Psoas muscle (tissue), 7 donors: ENCODE measurements at regions not wholly inside any gene's neighbourhood (a gene's known extent, or its start where the extent isn't known, plus 50 kb on each side); places are given as distances from the start of the nearest gene placed in this dataset.
"Not testable (repeated sequence)": the region's sequence is repeated elsewhere in the genome, so short reads cannot be mapped to it uniquely, and the experiment has no call there.

Experiments used
- ATAC-seq, 4 donors: fragments of 200-7000 bp; cut with Tn5 transposase; one replicate each; pipeline ENCODE4 v1.9.1; 2020; ENCODE audit warnings: moderate library complexity in 3 of 4, mild to moderate bottlenecking in 2 of 4
- DNase-seq, 2 donors: peaks; one replicate each; pipeline ENCODE4 v3.0.0-alpha.2; 2020
- H3K27ac ChIP-seq: fragments of 200-600 bp; one replicate; pipeline ENCODE4 v1.8.0; 2022
- H3K27me3 ChIP-seq, 3 donors: fragments of 200-600 bp in 1 of 3; one replicate each; pipeline versions ENCODE4 v1.6.1 to v1.8.0; 2013 to 2022; ENCODE audit warnings: low read length in 2 of 3, mild to moderate bottlenecking in 2 of 3, moderate library complexity in 1 of 3; ENCODE audit not compliant: insufficient read depth in 3 of 3
- H3K36me3 ChIP-seq, 2 donors: fragments of 200-600 bp in 1 of 2; one replicate each; pipeline versions ENCODE4 v1.6.1 to v1.8.0; 2013 to 2022; ENCODE audit warnings: low read depth in 1 of 2, mild to moderate bottlenecking in 1 of 2, moderate library complexity in 1 of 2; ENCODE audit not compliant: insufficient read depth in 1 of 2
- H3K4me1 ChIP-seq: fragments of 200-600 bp; one replicate; pipeline ENCODE4 v1.8.0; 2022
- H3K4me3 ChIP-seq: fragments of 200-600 bp; one replicate; pipeline ENCODE4 v1.8.0; 2022; ENCODE audit warnings: mild to moderate bottlenecking
- H3K9me3 ChIP-seq: fragments of 200-600 bp; one replicate; pipeline ENCODE4 v1.8.0; 2022
- WGBS, 3 donors: extraction: QIAGEN DNeasy Blood & Tissue Kit; methylation state at CpG; one replicate each; pipeline versions ENCODE4 v1.1.6 to v1.1.7; 2013; 5-methylcytosine and 5-hydroxymethylcytosine counted together
- intact Hi-C, 2 donors: fragments of 100-400 bp; cut with DNase I; formaldehyde crosslinking; loops; one replicate each; pipeline versions ENCODE4 v1.11.0 to v1.14.2; 2022
- TF ChIP-seq, protein P1 (sequence below): fragments of 200-600 bp; IDR thresholded peaks from one replicate; pipeline ENCODE4 v1.8.0; 2022; ENCODE audit warnings: antibody characterized with exemption
- donor health status: healthy with polysubstance abuse.
- donor health status: DM: no; HTN: no; CAD: no; lungs with moderate emphysema.
- donor health status: Bipolar disorder and iron deficiency.
- donor health status: healthy.
- donor health status: DM: yes; HTN: yes; CAD: no.
- donor health status: DM: no; HTN: no; CAD: no.
- donor health status: DM: yes; HTN: yes; CAD: no.

DNA sequence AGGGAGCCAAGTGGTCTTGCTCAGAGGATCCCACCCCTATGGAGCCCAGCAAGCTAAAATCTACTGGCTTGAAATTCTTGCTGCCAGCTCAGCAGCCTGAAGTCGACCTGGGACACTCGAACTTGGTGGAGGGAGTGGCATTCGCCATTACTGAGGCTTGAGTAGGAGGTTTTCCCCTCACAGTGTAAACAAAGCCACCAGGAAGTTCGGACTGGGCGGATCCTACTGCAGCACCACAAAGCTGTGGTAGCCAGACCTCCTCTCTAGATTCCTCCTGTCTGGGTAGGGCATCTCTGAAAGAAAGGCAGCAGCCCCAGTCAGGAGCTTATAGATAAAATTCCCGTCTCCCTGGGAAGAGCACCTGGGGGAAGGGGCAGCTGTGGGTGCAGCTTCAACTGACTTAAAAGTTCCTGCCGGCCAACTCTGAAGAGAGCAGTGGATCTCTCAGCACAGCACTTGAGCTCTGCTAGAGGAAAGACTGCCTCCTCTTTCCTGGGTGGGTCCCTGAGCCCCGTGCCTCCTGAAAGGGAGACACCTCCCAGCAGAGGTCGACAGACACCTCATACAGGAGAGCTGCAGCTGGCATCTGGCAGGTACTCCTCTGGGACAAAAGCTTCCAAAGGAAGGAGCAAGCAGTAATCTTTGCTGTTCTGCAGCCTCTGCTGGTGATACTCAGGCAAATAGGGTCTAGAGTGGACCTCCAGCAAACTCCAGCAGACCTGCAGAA is 576.3 kb upstream of the NECTIN3 start:
- H3K36me3 ChIP-seq = no peaks in the 10 kb centered on the region
- H3K27me3 ChIP-seq = no peaks in the 10 kb centered on the region
- H3K27ac ChIP-seq = no peak overlapping the region
- ATAC-seq (no peak), DNase-seq (no peak)
- H3K9me3 ChIP-seq = no peaks in the 10 kb centered on the region
- intact Hi-C loops = no loop called here
- WGBS, 3 donors = 85 to 86% (median 86%) methylated on average over 8 to 9 of the region's 9 CpGs
- no peak overlapping the region for H3K4me3 ChIP-seq
- no peaks in the 10 kb centered on the region for H3K4me1 ChIP-seq
- TF ChIP-seq, protein P1, sequence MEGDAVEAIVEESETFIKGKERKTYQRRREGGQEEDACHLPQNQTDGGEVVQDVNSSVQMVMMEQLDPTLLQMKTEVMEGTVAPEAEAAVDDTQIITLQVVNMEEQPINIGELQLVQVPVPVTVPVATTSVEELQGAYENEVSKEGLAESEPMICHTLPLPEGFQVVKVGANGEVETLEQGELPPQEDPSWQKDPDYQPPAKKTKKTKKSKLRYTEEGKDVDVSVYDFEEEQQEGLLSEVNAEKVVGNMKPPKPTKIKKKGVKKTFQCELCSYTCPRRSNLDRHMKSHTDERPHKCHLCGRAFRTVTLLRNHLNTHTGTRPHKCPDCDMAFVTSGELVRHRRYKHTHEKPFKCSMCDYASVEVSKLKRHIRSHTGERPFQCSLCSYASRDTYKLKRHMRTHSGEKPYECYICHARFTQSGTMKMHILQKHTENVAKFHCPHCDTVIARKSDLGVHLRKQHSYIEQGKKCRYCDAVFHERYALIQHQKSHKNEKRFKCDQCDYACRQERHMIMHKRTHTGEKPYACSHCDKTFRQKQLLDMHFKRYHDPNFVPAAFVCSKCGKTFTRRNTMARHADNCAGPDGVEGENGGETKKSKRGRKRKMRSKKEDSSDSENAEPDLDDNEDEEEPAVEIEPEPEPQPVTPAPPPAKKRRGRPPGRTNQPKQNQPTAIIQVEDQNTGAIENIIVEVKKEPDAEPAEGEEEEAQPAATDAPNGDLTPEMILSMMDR = no peak

DNA sequence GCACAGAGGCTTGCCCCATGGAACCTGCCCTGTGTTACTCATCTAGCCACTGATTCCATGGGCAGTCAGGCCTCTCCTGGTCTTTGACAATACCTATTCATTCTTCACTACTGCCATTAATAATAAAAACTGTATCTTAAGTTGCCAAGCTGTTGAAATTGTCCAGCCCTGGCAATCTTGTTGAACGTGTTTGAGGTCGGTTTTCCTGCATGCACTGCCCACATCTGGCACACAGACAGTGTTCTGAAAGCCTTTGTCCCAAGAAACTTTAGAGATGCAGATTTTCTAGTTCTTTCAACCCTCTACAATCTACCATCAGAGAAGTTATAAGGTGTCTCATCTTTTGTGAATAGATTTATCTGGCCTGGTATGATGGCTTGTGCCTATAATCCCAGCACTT is 567.2 kb upstream of the NECTIN3 start:
- no peak overlapping the region for H3K4me3 ChIP-seq
- H3K27me3 ChIP-seq = no peaks in the 10 kb centered on the region
- no peaks in the 10 kb centered on the region for H3K9me3 ChIP-seq
- ATAC-seq (no peak), DNase-seq (no peak)
- TF ChIP-seq, protein P1 = no peak
- WGBS, 3 donors = 55 to 66% (median 63%) methylated on average over 2 of the region's 2 CpGs
- no peaks in the 10 kb centered on the region for H3K36me3 ChIP-seq
- no peak overlapping the region for H3K27ac ChIP-seq
- intact Hi-C loops = no loop called here
- H3K4me1 ChIP-seq = no peaks in the 10 kb centered on the region

DNA sequence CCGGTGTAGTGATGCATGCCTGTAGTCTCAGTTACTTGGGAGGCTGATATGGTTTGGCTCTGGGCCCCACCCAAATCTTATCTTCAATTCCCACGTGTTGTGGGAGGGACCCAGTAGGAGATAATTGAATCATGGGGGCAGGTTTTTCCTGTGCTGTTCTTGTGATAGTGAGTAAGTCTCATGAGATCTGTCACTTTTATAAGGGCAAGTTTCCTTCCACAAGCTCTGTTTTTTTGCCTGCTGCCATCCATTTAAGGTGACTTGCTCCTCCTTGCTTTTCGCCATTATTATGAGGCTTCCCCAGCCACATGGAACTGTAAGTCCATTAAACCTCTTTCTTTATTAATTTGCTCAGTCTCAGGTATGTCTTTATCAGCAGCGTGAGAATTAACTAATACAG is 566.7 kb upstream of the NECTIN3 start:
- no peaks in the 10 kb centered on the region for H3K9me3 ChIP-seq
- ATAC-seq = no peak
- TF ChIP-seq, protein P1 = no peak
- H3K27me3 ChIP-seq = no peaks in the 10 kb centered on the region
- H3K4me3 ChIP-seq = no peak overlapping the region
- H3K27ac ChIP-seq = no peak overlapping the region
- no peak for DNase-seq
- intact Hi-C loops = no loop called here
- H3K4me1 ChIP-seq = no peaks in the 10 kb centered on the region
- 83 to 87% (median 83%) methylated on average over 4 of the region's 4 CpGs for WGBS, 3 donors
- no peaks in the 10 kb centered on the region for H3K36me3 ChIP-seq

DNA sequence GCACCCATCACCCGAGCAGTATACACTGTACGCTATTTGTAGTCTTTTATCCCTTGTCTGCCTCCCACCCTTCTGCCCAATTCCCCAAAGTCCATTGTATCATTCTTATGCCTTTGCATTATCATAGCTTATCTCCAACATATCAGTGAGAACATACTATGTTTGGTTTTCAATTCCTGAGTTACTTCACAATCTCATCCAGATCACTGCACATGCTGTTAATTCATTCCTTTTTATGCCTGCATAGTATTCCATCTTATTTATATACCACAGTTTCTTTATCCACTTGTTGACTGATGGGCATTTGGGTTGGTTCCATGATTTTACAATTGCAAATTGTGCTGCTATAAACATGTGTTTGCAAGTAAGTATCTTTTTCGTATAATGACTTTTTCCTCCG is 564.7 kb upstream of the NECTIN3 start:
- DNase-seq (no peak), ATAC-seq (no peak)
- Histone ChIP-seq H3K9me3 (no peaks in the 10 kb centered on the region), H3K36me3 (no peaks in the 10 kb centered on the region), H3K27me3 (no peaks in the 10 kb centered on the region), H3K27ac (no peak overlapping the region), H3K4me3 (no peak overlapping the region), H3K4me1 (no peaks in the 10 kb centered on the region)
- WGBS, 3 donors = 79 to 81% (median 80%) methylated on average over 4 of the region's 4 CpGs
- intact Hi-C loops = no loop called here
- TF ChIP-seq, protein P1 = no peak

DNA sequence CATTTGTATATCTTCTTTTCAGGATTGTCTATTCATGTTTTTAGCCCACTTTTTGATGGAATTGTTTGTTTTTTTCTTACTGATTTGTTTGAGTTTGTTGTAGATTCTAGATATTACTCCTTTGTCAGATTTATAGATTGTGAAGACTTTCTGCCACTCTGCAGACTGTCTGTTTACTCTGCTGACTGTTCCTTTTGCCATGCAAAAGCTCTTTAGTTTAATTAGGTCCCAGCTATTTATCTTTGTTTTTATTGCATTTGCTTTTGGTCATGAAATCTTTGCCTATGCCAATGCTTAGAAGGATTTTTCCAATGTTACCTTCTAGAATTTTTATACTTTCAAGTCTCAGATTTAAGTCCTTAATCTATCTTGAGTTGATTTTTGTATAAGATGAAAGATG is 564.0 kb upstream of the NECTIN3 start:
- H3K36me3 ChIP-seq, H3K27me3 ChIP-seq, H3K4me3 ChIP-seq, H3K4me1 ChIP-seq, H3K27ac ChIP-seq, H3K9me3 ChIP-seq, ATAC-seq, DNase-seq, intact Hi-C loops: not testable (repeated sequence)
